Stimulated activated CD8-positive, alpha-beta memory T cell treated with anti-CD3 and anti-CD28 coated beads, Interleukin-2, amount 100 ng/mL, for 48 hours (primary cell): ENCODE measurements at regions not wholly inside any gene's neighbourhood (a gene's known extent, or its start where the extent isn't known, plus 50 kb on each side); places are given as distances from the start of the nearest gene placed in this dataset.

Experiments used
- DNase-seq, 2 donors: peaks; one replicate each; pipeline ENCODE4 v3.0.0-alpha.2; 2020; ENCODE audit warnings: low read depth in 2 of 2

- DNase-seq: no peak
Measured at GRCh38 chr14:28678887-28679286, 87.7 kb upstream of the FOXG1 start.

- DNase-seq: no peak
Measured at GRCh38 chr14:28681681-28682080, 84.9 kb upstream of the FOXG1 start.

DNA sequence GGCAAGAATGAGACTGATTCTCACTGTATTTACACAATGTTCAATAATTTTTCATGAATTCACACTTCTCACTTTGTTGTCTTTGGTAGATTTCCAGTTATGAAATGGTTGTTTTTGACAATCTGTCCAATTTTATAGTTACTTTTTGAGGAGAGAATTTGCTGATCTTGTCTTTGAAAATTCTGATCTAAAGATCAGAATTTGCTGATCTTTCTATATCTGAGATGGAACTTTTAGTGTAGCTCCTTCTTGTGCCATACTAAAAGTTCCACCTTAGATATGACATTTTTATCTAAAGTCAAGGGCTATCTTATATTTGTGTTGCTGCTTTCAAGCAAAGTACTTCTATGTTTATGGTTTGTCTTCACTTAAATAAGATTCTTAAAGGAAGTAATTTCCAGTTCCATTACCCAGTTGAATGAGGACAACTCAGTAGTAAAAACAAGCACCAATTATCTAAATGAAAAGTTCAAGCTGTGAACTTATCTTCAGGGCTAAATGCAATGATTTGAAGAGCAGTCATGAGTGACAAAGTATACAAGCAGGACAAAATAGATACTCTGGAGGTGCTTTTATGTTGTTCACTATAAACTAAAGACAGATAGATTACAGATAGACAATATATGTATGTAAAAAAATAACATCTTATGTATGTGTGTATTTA lies 76.4 kb upstream of the FOXG1 start:
- DNase-seq: no peak

- DNase-seq: no peak
Measured at GRCh38 chr14:28695109-28695508, 71.5 kb upstream of the FOXG1 start.

DNA sequence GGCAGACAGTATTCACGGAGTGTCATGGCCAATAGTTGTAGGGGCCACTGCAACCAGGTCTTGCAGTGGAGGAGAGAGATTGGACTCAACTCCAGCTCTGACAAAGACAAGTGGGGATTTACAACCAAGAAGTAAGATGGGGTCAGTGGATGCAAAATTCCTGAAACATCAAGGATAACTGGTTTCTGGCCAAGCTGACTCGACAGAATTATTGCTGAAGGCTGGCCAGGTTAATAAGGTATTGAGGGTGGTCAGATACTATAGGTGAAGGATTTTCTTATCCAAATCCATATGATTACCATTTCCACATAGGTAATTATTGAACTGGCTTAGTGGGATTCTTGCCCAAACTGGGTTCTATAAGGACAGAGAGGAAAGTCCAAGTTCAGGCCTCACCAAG lies 64.9 kb upstream of the FOXG1 start:
- DNase-seq: no peak

GRCh38 chr14:28703482-28703881 lies 63.1 kb upstream of the FOXG1 start:
- DNase-seq: no peak

GRCh38 chr14:28704153-28704552 lies 62.4 kb upstream of the FOXG1 start:
- DNase-seq: no peak

DNA sequence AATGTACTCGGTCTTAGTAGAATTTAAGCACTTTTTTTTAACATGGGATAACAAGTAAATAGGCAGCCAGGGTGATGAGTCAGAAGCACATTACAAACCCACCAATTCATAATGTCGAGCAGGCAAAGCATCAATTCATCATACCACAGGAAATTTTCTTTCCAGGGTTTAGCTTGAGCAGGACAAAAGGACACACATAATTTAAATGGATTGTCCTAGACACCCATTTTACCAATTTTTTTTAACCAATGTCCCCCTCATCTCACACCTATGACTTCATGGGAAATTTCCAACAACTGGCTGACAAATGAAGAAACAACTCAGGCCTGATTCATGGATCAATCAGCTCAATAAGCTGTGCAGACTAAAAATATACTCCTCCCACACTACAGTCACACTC lies 58.8 kb upstream of the FOXG1 start:
- DNase-seq: no peak

DNA sequence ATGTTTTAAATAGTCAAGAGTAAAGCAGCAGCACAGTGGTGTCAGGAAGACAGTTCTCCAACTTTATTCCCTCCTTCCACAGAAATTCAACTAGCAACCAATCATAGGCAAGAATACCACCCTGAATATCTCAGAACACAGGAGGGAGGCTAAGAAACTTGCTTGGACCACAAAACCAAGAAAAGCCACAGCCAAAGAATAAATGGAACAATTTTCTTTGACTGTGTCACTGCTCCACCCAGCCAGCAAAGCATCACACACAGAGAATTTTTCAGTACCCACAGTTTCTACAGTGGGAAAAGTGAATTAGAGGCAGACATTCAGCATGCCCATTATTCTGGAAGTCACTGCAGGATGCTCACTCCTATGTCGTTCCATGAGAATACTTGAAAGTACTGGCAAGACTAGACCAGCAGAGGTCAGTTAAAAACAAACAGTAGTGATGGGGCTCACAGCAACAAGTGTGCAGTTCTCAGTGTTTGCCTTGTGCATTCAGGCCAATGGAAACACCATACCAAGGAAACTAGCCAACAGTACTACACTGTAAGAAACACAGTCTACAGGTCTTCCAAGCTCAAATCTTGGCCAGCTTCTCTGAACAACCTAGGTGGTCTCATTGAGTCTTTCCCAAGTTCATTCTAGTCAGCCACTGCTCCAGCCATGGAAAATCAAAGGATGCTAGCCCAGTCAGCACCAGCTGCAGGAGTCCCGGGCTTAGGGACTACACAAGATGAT lies 56.8 kb upstream of the FOXG1 start:
- no peak for DNase-seq
